K562 (cell line): ENCODE measurements at regions not wholly inside any gene's neighbourhood (a gene's known extent, or its start where the extent isn't known, plus 50 kb on each side); places are given as distances from the start of the nearest gene placed in this dataset.

Source experiments
- DEAF1 ChIP-seq: fragments of 450-650 bp; formaldehyde crosslinking; IDR thresholded peaks from 2 replicates; pipeline ENCODE4 v1.4.0; 2020; ENCODE audit warnings: mild to moderate bottlenecking, moderate library complexity
- GTF3C2 ChIP-seq: IDR thresholded peaks from 3 replicates; pipeline ENCODE4 v1.6.1; 2011; ENCODE audit warnings: borderline replicate concordance, mild to moderate bottlenecking, moderate library complexity; ENCODE audit not compliant: insufficient read length; ENCODE audit errors: extremely low read depth
- HSF4 ChIP-seq: fragments of 250-450 bp; sonication (Bioruptor Pico); IDR thresholded peaks from 2 replicates; pipeline ENCODE4 v2.1.2; 2022; ENCODE audit warnings: mild to moderate bottlenecking, moderate library complexity, borderline replicate concordance
- MEIS2 ChIP-seq: fragments of 450-650 bp; IDR thresholded peaks from 2 replicates; pipeline ENCODE4 v1.6.1; 2014; ENCODE audit warnings: mild to moderate bottlenecking; ENCODE audit not compliant: partially characterized antibody
- POLR3G ChIP-seq: IDR thresholded peaks from 2 replicates; pipeline ENCODE4 v1.6.1; 2011; ENCODE audit not compliant: insufficient read length, insufficient replicate concordance; ENCODE audit errors: extremely low read depth
- RREB1 ChIP-seq: fragments of 250-450 bp; sonication (Bioruptor Pico); IDR thresholded peaks from 2 replicates; pipeline ENCODE4 v1.4.0; 2020
- SIN3B ChIP-seq: fragments of 450-650 bp; IDR thresholded peaks from 2 replicates; pipeline ENCODE4 v1.6.1; 2017; ENCODE audit warnings: low read depth, mild to moderate bottlenecking, moderate library complexity
- ZNF232 ChIP-seq: sonication (generic); formaldehyde crosslinking; IDR thresholded peaks from 2 replicates; pipeline ENCODE4 v1.8.0; 2022; ENCODE audit warnings: mild to moderate bottlenecking, missing genetic modification reagents
- ZNF282 ChIP-seq: sonication (generic); formaldehyde crosslinking; IDR thresholded peaks from 2 replicates; pipeline ENCODE4 v1.8.1; 2023; ENCODE audit warnings: missing genetic modification reagents

- TF ChIP-seq GTF3C2 (no peak), HSF4 (CRISPR knock-in tag) (no peak), ZNF282 (no peak), SIN3B (no peak), MEIS2 (no peak), DEAF1 (no peak), ZNF232 (CRISPR knock-in tag) (no peak), POLR3G (no peak), RREB1 (CRISPR knock-in tag) (no peak)
Measured at GRCh38 chr3:44041726-44042125, 200.0 kb upstream of the TOPAZ1 start (continued).
